ENCODE measurements at regions not wholly inside any gene's neighbourhood (a gene's known extent, or its start where the extent isn't known, plus 50 kb on each side); places are given as distances from the start of the nearest gene placed in this dataset.

DNA sequence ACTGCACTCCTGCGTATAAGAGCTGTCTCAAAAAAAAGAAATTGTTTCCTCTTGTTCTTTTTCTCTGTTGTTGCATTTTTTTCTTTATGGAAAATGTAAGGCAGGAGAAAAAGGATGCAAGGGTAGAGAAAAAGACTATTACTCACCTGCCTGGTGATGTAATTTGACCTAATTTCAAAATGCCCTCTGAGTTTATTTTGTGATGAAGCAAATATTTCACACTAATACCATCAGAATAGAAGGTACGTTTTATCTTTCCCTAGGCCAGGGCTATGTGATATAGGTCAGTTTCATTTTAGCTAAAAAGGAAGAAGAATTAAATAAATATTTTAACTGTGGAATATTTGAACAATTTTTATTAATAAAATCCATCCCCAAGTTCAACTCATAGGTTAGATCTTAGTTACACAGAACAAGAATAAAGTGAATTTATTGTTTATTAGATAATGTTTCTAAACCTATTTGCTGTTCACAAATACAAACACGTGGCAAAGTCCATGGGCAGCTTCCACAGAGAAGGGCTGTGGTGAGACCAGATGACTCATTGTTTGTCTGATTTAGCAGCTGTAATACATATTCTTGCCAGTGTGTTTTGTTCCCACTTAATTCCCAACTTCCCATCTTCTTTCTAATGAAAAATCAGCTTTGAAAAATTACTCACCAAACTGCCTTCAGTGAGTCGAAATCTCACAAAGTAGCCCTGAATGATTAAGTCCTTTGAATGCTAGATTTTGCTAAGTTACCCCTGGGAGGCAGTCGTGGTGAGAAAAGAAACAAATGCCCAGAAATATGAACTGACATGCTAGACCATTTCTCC lies 52.8 kb upstream of the CCDC112 start:
- TF ChIP-seq BACH2 (CRISPR knock-in tag; IDR thresholded peaks at IDR 0.05; ENCODE audit: borderline replicate concordance) (no peak), ZNF70 (CRISPR knock-in tag; IDR thresholded peaks at IDR 0.05) (no peak), TCF4 (CRISPR knock-in tag; IDR thresholded peaks at IDR 0.05; ENCODE audit: borderline replicate concordance) (no peak), SNAI2 (CRISPR knock-in tag; IDR thresholded peaks at IDR 0.05) (no peak), CSDC2 (CRISPR knock-in tag; IDR thresholded peaks at IDR 0.05) (no peak), OSR1 (CRISPR knock-in tag; IDR thresholded peaks at IDR 0.05) (no peak), ISL1 (CRISPR knock-in tag; IDR thresholded peaks at IDR 0.05) (no peak), RARB (CRISPR knock-in tag; IDR thresholded peaks at IDR 0.05) (no peak), ZNF8 (CRISPR knock-in tag; IDR thresholded peaks at IDR 0.05) (no peak), ZFP30 (CRISPR knock-in tag; IDR thresholded peaks at IDR 0.05) (no peak), TOX (CRISPR knock-in tag; IDR thresholded peaks at IDR 0.05; ENCODE audit: borderline replicate concordance) (no peak), ZNF565 (CRISPR knock-in tag; conservative IDR thresholded peaks at IDR 0.05; ENCODE audit: low read depth) (no peak)
- TF ChIP-seq, protein P1, sequence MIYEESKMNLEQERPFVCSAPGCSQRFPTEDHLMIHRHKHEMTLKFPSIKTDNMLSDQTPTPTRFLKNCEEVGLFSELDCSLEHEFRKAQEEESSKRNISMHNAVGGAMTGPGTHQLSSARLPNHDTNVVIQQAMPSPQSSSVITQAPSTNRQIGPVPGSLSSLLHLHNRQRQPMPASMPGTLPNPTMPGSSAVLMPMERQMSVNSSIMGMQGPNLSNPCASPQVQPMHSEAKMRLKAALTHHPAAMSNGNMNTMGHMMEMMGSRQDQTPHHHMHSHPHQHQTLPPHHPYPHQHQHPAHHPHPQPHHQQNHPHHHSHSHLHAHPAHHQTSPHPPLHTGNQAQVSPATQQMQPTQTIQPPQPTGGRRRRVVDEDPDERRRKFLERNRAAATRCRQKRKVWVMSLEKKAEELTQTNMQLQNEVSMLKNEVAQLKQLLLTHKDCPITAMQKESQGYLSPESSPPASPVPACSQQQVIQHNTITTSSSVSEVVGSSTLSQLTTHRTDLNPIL (CRISPR knock-in tag; IDR thresholded peaks at IDR 0.05; ENCODE audit: low read depth), result no peak
- TF ChIP-seq, protein P2, sequence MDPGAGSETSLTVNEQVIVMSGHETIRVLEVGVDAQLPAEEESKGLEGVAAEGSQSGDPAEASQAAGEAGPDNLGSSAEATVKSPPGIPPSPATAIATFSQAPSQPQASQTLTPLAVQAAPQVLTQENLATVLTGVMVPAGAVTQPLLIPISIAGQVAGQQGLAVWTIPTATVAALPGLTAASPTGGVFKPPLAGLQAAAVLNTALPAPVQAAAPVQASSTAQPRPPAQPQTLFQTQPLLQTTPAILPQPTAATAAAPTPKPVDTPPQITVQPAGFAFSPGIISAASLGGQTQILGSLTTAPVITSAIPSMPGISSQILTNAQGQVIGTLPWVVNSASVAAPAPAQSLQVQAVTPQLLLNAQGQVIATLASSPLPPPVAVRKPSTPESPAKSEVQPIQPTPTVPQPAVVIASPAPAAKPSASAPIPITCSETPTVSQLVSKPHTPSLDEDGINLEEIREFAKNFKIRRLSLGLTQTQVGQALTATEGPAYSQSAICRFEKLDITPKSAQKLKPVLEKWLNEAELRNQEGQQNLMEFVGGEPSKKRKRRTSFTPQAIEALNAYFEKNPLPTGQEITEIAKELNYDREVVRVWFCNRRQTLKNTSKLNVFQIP (CRISPR knock-in tag; IDR thresholded peaks at IDR 0.05; ENCODE audit: borderline replicate concordance, low read depth), result no peak
- peak; percentile 90 for ATAC-seq

DNA sequence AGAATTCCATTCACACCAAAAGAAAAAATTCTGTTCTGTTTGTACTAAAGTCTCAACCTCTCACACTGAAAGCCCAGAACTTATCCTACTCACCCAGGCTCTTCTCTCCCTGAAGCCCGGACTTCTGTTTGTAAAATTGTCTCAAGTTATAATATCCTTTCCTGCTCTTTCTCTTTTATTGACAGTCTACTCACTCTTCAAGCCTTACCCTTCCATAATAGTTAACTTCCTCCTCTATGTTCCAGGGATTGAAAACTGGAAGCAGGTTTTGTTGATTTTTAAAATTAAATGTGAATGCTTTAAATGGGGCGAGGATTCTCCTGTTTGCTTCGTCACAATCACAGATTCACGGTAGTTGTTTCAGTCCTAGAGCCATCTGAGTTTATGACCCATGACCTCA lies 51.7 kb upstream of the CCDC112 start:
- no peak for ATAC-seq
- TF ChIP-seq RARB (CRISPR knock-in tag; IDR thresholded peaks at IDR 0.05) (no peak), SNAI2 (CRISPR knock-in tag; IDR thresholded peaks at IDR 0.05) (no peak), ZNF565 (CRISPR knock-in tag; conservative IDR thresholded peaks at IDR 0.05; ENCODE audit: low read depth) (no peak), CSDC2 (CRISPR knock-in tag; IDR thresholded peaks at IDR 0.05) (no peak), ESRRG (CRISPR knock-in tag; IDR thresholded peaks at IDR 0.05) (no peak), TOX (CRISPR knock-in tag; IDR thresholded peaks at IDR 0.05; ENCODE audit: borderline replicate concordance) (no peak), ZFP3 (CRISPR knock-in tag; IDR thresholded peaks at IDR 0.05) (no peak), ZNF8 (CRISPR knock-in tag; IDR thresholded peaks at IDR 0.05) (no peak)
- TF ChIP-seq, protein P2 (CRISPR knock-in tag; IDR thresholded peaks at IDR 0.05; ENCODE audit: borderline replicate concordance, low read depth), result no peak
- TF ChIP-seq, protein P3, sequence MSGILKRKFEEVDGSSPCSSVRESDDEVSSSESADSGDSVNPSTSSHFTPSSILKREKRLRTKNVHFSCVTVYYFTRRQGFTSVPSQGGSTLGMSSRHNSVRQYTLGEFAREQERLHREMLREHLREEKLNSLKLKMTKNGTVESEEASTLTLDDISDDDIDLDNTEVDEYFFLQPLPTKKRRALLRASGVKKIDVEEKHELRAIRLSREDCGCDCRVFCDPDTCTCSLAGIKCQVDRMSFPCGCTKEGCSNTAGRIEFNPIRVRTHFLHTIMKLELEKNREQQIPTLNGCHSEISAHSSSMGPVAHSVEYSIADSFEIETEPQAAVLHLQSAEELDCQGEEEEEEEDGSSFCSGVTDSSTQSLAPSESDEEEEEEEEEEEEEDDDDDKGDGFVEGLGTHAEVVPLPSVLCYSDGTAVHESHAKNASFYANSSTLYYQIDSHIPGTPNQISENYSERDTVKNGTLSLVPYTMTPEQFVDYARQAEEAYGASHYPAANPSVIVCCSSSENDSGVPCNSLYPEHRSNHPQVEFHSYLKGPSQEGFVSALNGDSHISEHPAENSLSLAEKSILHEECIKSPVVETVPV (CRISPR knock-in tag; IDR thresholded peaks at IDR 0.05), result no peak
- TF ChIP-seq, protein P1 (CRISPR knock-in tag; IDR thresholded peaks at IDR 0.05; ENCODE audit: low read depth), result no peak
